ENCODE measurements at regions not wholly inside any gene's neighbourhood (a gene's known extent, or its start where the extent isn't known, plus 50 kb on each side); places are given as distances from the start of the nearest gene placed in this dataset.

GRCh38 chr7:82629583-82629982, 186.0 kb upstream of the CACNA2D1 start:
- H3K4me3 ChIP-seq (replicated peaks in 1 of 2; ENCODE audit: low read depth in 1 of 2, low read length in 2 of 2): no peak overlapping the region
- no peaks in the 10 kb centered on the region for H3K79me2 ChIP-seq (ENCODE audit: insufficient read depth, low read length)
- H3K9me3 ChIP-seq (ENCODE audit: control insufficient read depth in 1 of 2, insufficient read depth in 1 of 2, low read depth in 1 of 2, low read length in 2 of 2): no peaks in the 10 kb centered on the region
- DNase-seq (ENCODE audit: low read depth, low spot score) (no peak), ATAC-seq (no peak)
- intact Hi-C loops (cut with micrococcal nuclease): no loop called here
- no peaks in the 10 kb centered on the region for H3K27me3 ChIP-seq (ENCODE audit: insufficient read depth, low read length)
- H2AFZ ChIP-seq (ENCODE audit: low read depth, low read length, poor library complexity, severe bottlenecking): no peak overlapping the region
- ChIA-PET RAD21 (ENCODE audit: low non-redundant PET in 1 of 2, low total read pairs in 2 of 2, uncharacterized antibody in 2 of 2, unreplicated experiment in 2 of 2) (no interaction called here), POLR2A (no interaction called here), CTCF (no interaction called here)
- no peaks in the 10 kb centered on the region for H3K9me2 ChIP-seq (ENCODE audit: insufficient read depth)
- H4K20me1 ChIP-seq (ENCODE audit: insufficient read depth): no peaks in the 10 kb centered on the region
- no peaks in the 10 kb centered on the region for H3K36me3 ChIP-seq (ENCODE audit: control insufficient read depth in 1 of 2, insufficient read depth in 2 of 2, low read length in 2 of 2)
- no peak overlapping the region for H3K9ac ChIP-seq (ENCODE audit: low read length)
- no peak overlapping the region for H3K27ac ChIP-seq (ENCODE audit: low read depth, low read length)
- no peaks in the 10 kb centered on the region for H3K4me1 ChIP-seq (ENCODE audit: control insufficient read depth in 1 of 2, insufficient read depth in 2 of 2, low read length in 2 of 2)
- TF ChIP-seq CEBPB (IDR thresholded peaks at IDR 0.05; ENCODE audit: low read depth) (no peak), JUND (IDR thresholded peaks at IDR 0.05) (no peak), CBX3 (IDR thresholded peaks at IDR 0.05; ENCODE audit: low read depth) (no peak), SRF (IDR thresholded peaks at IDR 0.05; ENCODE audit: low read depth) (no peak), ATF3 (IDR thresholded peaks at IDR 0.05) (no peak), EZH2phosphoT487 (IDR thresholded peaks at IDR 0.05; ENCODE audit: borderline replicate concordance) (no peak)
- BruUV-seq (replicated peaks): no TSS peak
- H3K4me2 ChIP-seq (ENCODE audit: low read length): no peak overlapping the region

GRCh38 chr7:82625377-82625776, 181.8 kb upstream of the CACNA2D1 start:
- Histone ChIP-seq H3K27ac (ENCODE audit: low read depth, low read length) (no peak overlapping the region), H3K9me2 (ENCODE audit: insufficient read depth) (no peaks in the 10 kb centered on the region), H2AFZ (ENCODE audit: low read depth, low read length, poor library complexity, severe bottlenecking) (no peak overlapping the region), H3K27me3 (ENCODE audit: insufficient read depth, low read length) (no peaks in the 10 kb centered on the region), H3K4me2 (ENCODE audit: low read length) (no peak overlapping the region), H3K4me3 (replicated peaks in 1 of 2; ENCODE audit: low read depth in 1 of 2, low read length in 2 of 2) (no peak overlapping the region), H3K79me2 (ENCODE audit: insufficient read depth, low read length) (no peaks in the 10 kb centered on the region), H3K9me3 (ENCODE audit: control insufficient read depth in 1 of 2, insufficient read depth in 1 of 2, low read depth in 1 of 2, low read length in 2 of 2) (0 out of 4 replicates have a peak, but pooled peaks cover 0 to 3% of the 10 kb centered on the region in 2 experiments), H3K9ac (ENCODE audit: low read length) (no peak overlapping the region), H3K4me1 (ENCODE audit: control insufficient read depth in 1 of 2, insufficient read depth in 2 of 2, low read length in 2 of 2) (no peaks in the 10 kb centered on the region), H4K20me1 (ENCODE audit: insufficient read depth) (no peaks in the 10 kb centered on the region), H3K36me3 (ENCODE audit: control insufficient read depth in 1 of 2, insufficient read depth in 2 of 2, low read length in 2 of 2) (no peaks in the 10 kb centered on the region)
- ChIA-PET RAD21 (ENCODE audit: low non-redundant PET in 1 of 2, low total read pairs in 2 of 2, uncharacterized antibody in 2 of 2, unreplicated experiment in 2 of 2) (no interaction called here), POLR2A (no interaction called here), CTCF (interaction anchor here (1.8 kb wide), 1 partner anchor 103 kb away, joined by 6 read pairs; no protein-coding TSS in a partner anchor)
- no TSS peak for BruUV-seq (replicated peaks)
- DNase-seq (ENCODE audit: low read depth, low spot score) (no peak), ATAC-seq (no peak)
- intact Hi-C loops (cut with micrococcal nuclease): no loop called here
- peak; percentile 50 for TF ChIP-seq RAD21 (IDR thresholded peaks at IDR 0.05; ENCODE audit: low read depth)
- TF ChIP-seq CTCF (IDR thresholded peaks at IDR 0.05 in 2 of 3, conservative IDR thresholded peaks at IDR 0.05 in 1 of 3; ENCODE audit: borderline replicate concordance in 1 of 3, insufficient read depth in 1 of 3, low read depth in 2 of 3, low read length in 2 of 3): peak in 1 of 3 experiments; percentile 26; a peak in 1 of 6 replicates
- no peak for TF ChIP-seq CBX3 (IDR thresholded peaks at IDR 0.05; ENCODE audit: low read depth)
- TF ChIP-seq POLR2AphosphoS5 (IDR thresholded peaks at IDR 0.05; ENCODE audit: low read depth, low read length): no peak
